SU-DHL-6 (cell line): ENCODE measurements at regions not wholly inside any gene's neighbourhood (a gene's known extent, or its start where the extent isn't known, plus 50 kb on each side); places are given as distances from the start of the nearest gene placed in this dataset.

Source experiments
- H2AFZ ChIP-seq: fragments of 200-600 bp; sonication (generic); 2 replicates; pipeline ENCODE4 v1.6.1; 2014; ENCODE audit warnings: low read depth, mild to moderate bottlenecking, moderate library complexity, mixed read lengths, antibody characterized with exemption, low read length; ENCODE audit not compliant: severe bottlenecking
- H3F3A ChIP-seq: fragments of 200-600 bp; shearing (Covaris generic); 2 replicates; pipeline ENCODE4 v1.6.0; 2016; ENCODE audit warnings: antibody characterized with exemption, mild to moderate bottlenecking; ENCODE audit not compliant: insufficient read depth
- H3K27ac ChIP-seq: fragments of 200-600 bp; sonication (generic); 2 replicates; pipeline ENCODE4 v1.5.1; 2016; ENCODE audit warnings: low read depth, mild to moderate bottlenecking, low read length, moderate library complexity, mixed read lengths
- H3K27me3 ChIP-seq: fragments of 200-600 bp; sonication (generic), shearing (Covaris generic); 2 replicates; pipeline ENCODE4 v1.6.0; 2014; ENCODE audit warnings: mild to moderate bottlenecking, low read length
- H3K36me3 ChIP-seq: fragments of 200-600 bp; sonication (generic); 2 replicates; pipeline ENCODE4 v1.6.1; 2014; ENCODE audit warnings: mild to moderate bottlenecking, low read length, mixed read lengths
- H3K4me2 ChIP-seq: fragments of 300-600, 200-600 bp; shearing (Covaris generic), sonication (generic); 2 replicates; pipeline ENCODE4 v1.6.0; 2014; ENCODE audit warnings: low read length, low read depth, mild to moderate bottlenecking; ENCODE audit not compliant: poor library complexity, severe bottlenecking
- H3K4me3 ChIP-seq: fragments of 200-600 bp; sonication (generic); 2 replicates; pipeline ENCODE4 v1.5.1; 2014; ENCODE audit warnings: antibody characterized with exemption, low read length, mild to moderate bottlenecking, mixed read lengths; ENCODE audit not compliant: insufficient read depth, poor library complexity, severe bottlenecking
- H3K79me2 ChIP-seq: fragments of 200-600 bp; sonication (generic); 2 replicates; pipeline ENCODE4 v1.6.1; 2014; ENCODE audit warnings: mild to moderate bottlenecking, low read length, moderate library complexity; ENCODE audit not compliant: insufficient read depth
- H3K9ac ChIP-seq: fragments of 200-600 bp; sonication (generic); 2 replicates; pipeline ENCODE4 v1.7.0; 2014; ENCODE audit warnings: mild to moderate bottlenecking, low read length
- H3K9me2 ChIP-seq: fragments of 200-600 bp; sonication (generic); replicated peaks from 2 replicates; pipeline ENCODE4 v1.6.1; 2014; ENCODE audit warnings: low read length; ENCODE audit not compliant: insufficient read depth
- H3K9me3 ChIP-seq: fragments of 200-600 bp; sonication (generic); 2 replicates; pipeline ENCODE4 v1.6.1; 2014; ENCODE audit warnings: low read length, mixed read lengths; ENCODE audit not compliant: insufficient read depth
- H4K20me1 ChIP-seq: fragments of 200-600 bp; sonication (generic); 2 replicates; pipeline ENCODE4 v1.6.1; 2014; ENCODE audit warnings: low read depth, mild to moderate bottlenecking, antibody characterized with exemption, low read length, moderate library complexity, mixed read lengths
- CTCF ChIP-seq: fragments of 200-600 bp; sonication (generic); IDR thresholded peaks from one replicate; pipeline ENCODE4 v1.5.1; 2017; ENCODE audit warnings: antibody characterized with exemption, mild to moderate bottlenecking, low read length, moderate library complexity; ENCODE audit not compliant: insufficient read depth, poor library complexity, severe bottlenecking
- EZH2phosphoT487 ChIP-seq: fragments of 200-600 bp; sonication (generic), shearing (Covaris generic); conservative IDR thresholded peaks from 2 replicates; pipeline ENCODE4 v1.6.1; 2018; ENCODE audit warnings: mild to moderate bottlenecking, antibody characterized with exemption, low read length, moderate library complexity, mixed read lengths

GRCh38 chr1:227399152-227399730, 80.9 kb upstream of the CDC42BPA start:
- no peaks in the 10 kb centered on the region for H3F3A ChIP-seq
- no peak overlapping the region for H3K9ac ChIP-seq
- no peaks in the 10 kb centered on the region for H4K20me1 ChIP-seq
- H3K9me2 ChIP-seq = no peaks in the 10 kb centered on the region; the same call in 1 of the 2 replicates
- no peak for TF ChIP-seq CTCF
- no peak for TF ChIP-seq EZH2phosphoT487
- H3K4me2 ChIP-seq = no peak overlapping the region
- no peak overlapping the region for H3K27ac ChIP-seq
- H3K36me3 ChIP-seq = no peaks in the 10 kb centered on the region
- H3K27me3 ChIP-seq = no peaks in the 10 kb centered on the region
- H2AFZ ChIP-seq = no peak overlapping the region
- H3K9me3 ChIP-seq = no peaks in the 10 kb centered on the region
- H3K79me2 ChIP-seq = no peaks in the 10 kb centered on the region
- no peak overlapping the region for H3K4me3 ChIP-seq

- Histone ChIP-seq H3K4me2 (no peak overlapping the region), H2AFZ (no peak overlapping the region)
Observed at GRCh38 chr1:227397354-227397978, 79.2 kb upstream of the CDC42BPA start.

GRCh38 chr1:227396539-227397353, 78.5 kb upstream of the CDC42BPA start:
- H3K9me3 ChIP-seq = no peaks in the 10 kb centered on the region
- no peak overlapping the region for H3K27ac ChIP-seq
- H4K20me1 ChIP-seq = no peaks in the 10 kb centered on the region
- no peaks in the 10 kb centered on the region for H3K36me3 ChIP-seq
- no peaks in the 10 kb centered on the region for H3F3A ChIP-seq
- TF ChIP-seq CTCF (no peak), EZH2phosphoT487 (no peak)
- H3K9ac ChIP-seq = no peak overlapping the region
- no peak overlapping the region for H3K4me2 ChIP-seq
- H3K27me3 ChIP-seq = no peaks in the 10 kb centered on the region
- no peaks in the 10 kb centered on the region for H3K79me2 ChIP-seq
- H3K4me3 ChIP-seq = no peak overlapping the region
- no peak overlapping the region for H2AFZ ChIP-seq
- no peaks in the 10 kb centered on the region; the same call in 1 of the 2 replicates for H3K9me2 ChIP-seq

More at GRCh38 chr1:227397354-227397978, 79.2 kb upstream of the CDC42BPA start:
- Histone ChIP-seq H3K79me2 (no peaks in the 10 kb centered on the region), H3K4me3 (no peak overlapping the region), H3K27ac (no peak overlapping the region), H3K36me3 (no peaks in the 10 kb centered on the region), H3K9me3 (no peaks in the 10 kb centered on the region), H3K9me2 (no peaks in the 10 kb centered on the region; the same call in 1 of the 2 replicates), H3K9ac (no peak overlapping the region), H3K27me3 (no peaks in the 10 kb centered on the region), H3F3A (no peaks in the 10 kb centered on the region), H4K20me1 (no peaks in the 10 kb centered on the region)
- TF ChIP-seq EZH2phosphoT487 (no peak), CTCF (no peak)
